GM12874 (cell line): ENCODE measurements at regions not wholly inside any gene's neighbourhood (a gene's known extent, or its start where the extent isn't known, plus 50 kb on each side); places are given as distances from the start of the nearest gene placed in this dataset.

ENCODE experiments used
- CTCF ChIP-seq: IDR thresholded peaks from 2 replicates; pipeline ENCODE4 v1.5.1; 2011; ENCODE audit warnings: low read depth, mild to moderate bottlenecking, control low read depth, low read length, moderate library complexity; ENCODE audit not compliant: insufficient read depth

- no peak for TF ChIP-seq CTCF
These were observed 155.4 kb upstream of the FSIP2 start for GRCh38 chr2:185583058-185583816.

- TF ChIP-seq CTCF, result no peak
These were observed 130.7 kb upstream of the FSIP2 start for GRCh38 chr2:185607945-185608344.

- TF ChIP-seq CTCF, result no peak
These were observed 129.8 kb upstream of the FSIP2 start for GRCh38 chr2:185608799-185609198.

- TF ChIP-seq CTCF, result no peak
These were observed 128.3 kb upstream of the FSIP2 start for GRCh38 chr2:185610301-185610700.

GRCh38 chr2:185618625-185619024 is 120.0 kb upstream of the FSIP2 start:
- TF ChIP-seq CTCF, result no peak

GRCh38 chr2:185625604-185626003 is 113.0 kb upstream of the FSIP2 start:
- TF ChIP-seq CTCF, result no peak

GRCh38 chr2:185628985-185629384 is 109.6 kb upstream of the FSIP2 start:
- peak; percentile 47; the same call in 1 of the 2 replicates for TF ChIP-seq CTCF
